Ammon's horn (tissue), 1 donor: ENCODE measurements at regions not wholly inside any gene's neighbourhood (a gene's known extent, or its start where the extent isn't known, plus 50 kb on each side); places are given as distances from the start of the nearest gene placed in this dataset.
"Not testable (repeated sequence)": the region's sequence is repeated elsewhere in the genome, so short reads cannot be mapped to it uniquely, and the experiment has no call there.

Experiments used
- DNase-seq: peaks from one replicate; pipeline ENCODE4 v3.0.0-alpha.2; 2016; ENCODE audit warnings: low spot score

DNA sequence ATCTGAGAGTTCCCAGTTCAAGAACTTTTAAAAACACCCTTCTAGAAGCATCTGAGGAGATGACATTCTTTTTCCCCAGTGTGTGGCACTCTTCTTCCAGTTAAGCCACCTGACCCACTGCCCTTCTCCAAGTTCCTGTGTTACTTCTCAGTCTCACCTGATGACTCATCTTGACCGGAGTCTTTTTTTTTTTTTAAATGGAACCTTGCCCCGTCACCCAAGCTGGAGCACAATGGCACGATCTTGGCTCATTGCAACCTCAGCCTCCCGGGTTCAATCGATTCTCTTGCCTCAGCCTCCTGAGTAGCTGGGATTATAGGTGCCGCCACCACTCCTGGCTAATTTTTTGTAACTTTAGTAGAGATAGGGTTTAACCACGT is 224.1 kb upstream of the DAB2 start:
- DNase-seq = no peak

DNA sequence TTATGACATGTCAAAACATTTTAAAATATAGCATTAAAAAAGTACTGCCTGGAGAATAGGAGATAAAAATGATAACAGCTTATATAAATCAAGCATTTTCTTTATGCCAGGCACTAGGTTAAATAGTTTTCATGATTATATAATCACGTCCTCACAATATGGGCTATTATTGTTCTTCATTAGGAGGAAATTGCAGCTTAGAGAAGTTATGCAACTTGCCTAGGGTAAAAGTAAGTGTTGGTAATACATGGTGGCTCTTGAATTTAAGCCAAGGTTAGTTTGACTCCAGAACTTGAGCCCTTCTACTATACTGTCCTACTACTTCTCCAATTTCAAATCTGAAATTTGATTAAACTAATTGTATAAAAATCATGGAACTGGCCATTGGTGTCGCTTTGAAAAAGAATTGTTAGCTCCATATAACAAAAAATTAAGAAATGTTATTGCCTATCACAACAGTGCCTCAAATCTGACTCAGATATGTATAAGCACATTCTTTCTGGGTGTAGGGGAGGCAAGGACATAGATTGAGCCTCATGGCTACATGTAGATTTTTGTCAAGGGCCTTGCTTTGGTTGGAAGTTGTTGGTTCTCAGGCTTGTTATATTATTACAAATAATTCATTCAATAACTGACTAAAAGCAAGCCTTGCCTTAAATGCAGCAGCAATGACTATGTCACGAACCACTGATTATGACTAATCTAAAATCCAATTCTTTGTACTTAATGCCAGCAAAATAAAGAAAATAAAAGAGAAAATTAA is 223.5 kb upstream of the DAB2 start:
- DNase-seq = no peak

DNA sequence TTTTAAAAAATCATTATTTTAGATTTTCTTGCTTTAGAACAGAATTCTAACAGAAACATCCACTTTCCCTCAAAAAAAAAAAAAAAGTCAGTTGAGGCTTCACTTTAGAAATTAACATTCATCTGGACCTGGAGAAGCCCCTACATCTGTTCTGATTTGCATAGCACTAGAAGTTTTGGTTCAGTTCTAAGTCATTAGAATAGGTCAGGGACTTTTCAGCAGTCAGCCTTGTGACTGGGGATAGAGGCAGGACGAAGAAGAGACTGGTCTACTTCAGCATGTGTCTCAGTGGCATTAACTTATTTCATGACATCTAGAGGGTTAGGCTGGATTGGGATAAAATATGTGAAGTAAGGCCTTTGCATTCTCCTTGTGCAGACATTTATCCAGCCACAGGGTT is 215.8 kb upstream of the DAB2 start:
- no peak for DNase-seq

DNA sequence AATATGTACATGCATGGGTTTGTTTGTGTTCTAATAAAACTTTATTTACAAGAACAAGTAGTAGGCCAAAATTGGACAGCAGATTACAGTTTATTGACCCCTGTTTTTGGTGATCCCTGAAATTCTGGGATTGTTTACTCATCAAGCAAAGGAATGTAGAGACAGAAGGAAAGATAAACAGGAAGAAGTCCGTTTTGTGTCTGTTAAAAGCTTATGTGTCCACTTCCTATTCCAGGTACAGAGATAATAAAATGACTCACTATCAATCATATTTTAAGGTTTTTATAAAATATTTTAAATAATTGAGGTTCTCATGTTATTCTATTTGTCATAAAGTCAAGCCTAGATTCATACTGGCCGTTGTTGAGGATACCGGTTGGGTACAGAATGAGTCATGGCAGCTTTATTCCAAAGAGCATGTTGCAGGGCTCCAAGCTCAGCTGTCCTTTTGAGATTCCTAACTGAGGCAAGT is 214.9 kb upstream of the DAB2 start:
- no peak for DNase-seq

DNA sequence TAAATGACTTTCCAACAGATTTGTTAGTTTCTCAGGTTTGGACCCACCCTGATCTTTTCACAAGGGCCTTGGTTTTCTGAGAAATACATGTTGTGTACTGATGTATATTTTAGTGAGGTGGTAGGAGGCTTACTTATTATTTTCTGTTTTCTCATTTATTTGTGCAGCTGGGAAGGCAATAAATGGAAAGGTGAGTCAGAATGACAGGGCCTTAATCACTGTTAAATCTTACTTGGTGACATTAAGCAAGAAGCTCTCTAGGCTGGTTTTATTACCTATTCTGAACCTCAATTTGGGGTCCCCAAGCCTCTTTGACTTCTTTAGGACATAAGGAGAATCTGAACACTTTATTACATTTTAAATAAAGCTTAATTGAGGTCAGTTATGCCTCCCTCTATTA is 214.0 kb upstream of the DAB2 start:
- no peak for DNase-seq

DNA sequence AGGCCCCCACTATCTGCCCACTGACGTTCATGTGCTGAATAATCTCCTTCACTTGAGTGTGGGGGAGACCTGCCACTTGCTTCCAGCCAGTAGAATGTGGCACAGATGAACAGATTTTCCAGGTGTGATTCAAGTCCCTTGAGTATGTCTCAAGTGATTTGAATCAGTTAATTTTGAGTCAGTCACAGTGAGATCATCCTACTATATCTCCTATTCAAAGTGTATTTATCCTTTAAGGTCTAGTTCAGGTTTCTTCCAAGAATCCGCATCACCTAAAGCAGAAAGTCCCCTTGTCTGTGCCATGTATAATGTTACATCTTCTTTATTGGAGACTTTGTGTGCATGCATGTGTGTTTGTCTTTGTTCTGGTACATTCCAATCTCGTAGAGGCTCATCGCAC is 208.3 kb upstream of the DAB2 start:
- no peak for DNase-seq

DNA sequence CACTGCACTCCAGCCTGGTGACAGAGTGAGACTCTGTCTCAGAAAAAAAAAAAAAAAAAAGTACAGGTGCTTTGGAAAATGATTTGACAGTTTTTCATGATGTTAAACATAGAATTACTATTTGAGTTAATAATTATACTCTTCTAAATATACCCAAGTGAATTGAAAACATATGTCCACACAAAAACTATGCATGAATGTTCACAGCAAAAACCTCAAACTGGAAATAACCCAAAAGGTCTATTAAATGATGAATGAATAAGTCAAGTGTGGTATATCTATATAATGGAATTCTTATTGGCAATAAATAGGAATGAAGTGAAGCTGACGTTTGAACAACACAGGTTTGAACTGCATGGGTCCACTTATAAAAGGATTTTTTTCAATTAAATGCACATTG is 207.2 kb upstream of the DAB2 start:
- DNase-seq = no peak

DNA sequence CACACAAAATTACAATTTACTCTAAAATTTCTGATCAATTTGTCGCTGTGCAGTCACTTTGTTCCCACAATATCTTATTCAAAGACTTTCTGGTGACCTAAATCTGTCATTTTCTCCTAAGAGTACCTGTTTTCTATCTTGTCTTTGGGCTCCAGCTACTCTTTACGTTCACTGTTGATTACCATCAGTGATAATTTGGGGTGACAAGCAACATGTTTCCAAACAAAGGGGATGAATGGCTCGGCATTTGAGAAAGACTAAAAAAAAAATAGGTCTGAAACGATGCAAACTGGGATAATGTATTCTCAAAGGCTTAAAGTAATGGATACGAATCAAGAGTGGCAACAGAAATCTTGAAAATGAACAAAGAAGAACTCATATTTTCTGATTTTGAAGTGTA is 205.2 kb upstream of the DAB2 start:
- DNase-seq = no peak

DNA sequence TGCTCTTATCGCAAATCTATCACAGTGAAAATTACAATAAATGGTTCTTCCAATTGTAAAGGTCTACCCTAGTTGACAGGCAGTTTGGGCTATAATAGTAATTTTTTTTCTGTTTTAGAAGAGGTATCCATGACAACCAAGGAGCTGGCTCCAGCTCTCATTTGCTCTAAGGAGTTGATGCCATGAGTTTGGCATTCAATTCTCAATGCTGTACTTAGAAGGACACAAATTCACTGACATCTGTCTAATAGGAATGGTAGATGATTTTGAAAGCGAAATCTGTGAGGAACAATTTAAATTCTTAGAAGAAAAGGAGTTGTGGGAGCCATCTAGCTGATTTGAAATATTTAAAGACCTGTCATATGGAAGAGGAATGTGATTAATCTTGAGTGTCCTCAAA is 203.6 kb upstream of the DAB2 start:
- no peak for DNase-seq

DNA sequence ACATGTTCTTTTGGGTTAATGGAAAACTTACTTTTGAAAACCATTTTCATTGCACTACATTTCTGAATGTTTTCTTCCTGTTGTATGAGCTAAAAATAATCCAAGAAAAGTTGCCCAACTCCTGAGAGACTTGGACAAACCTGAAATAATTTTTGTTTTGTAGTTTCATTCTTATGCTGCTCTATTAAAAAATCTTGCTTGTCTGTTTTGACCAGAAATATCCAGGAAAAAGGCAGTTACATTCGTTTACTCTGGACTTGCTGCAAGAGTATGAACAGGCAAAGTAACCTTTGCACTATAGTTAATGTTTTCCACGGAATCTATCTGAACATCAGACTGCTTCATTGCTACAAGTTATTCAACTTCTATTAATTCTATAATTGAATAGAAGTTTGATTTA is 200.1 kb upstream of the DAB2 start:
- no peak for DNase-seq

DNA sequence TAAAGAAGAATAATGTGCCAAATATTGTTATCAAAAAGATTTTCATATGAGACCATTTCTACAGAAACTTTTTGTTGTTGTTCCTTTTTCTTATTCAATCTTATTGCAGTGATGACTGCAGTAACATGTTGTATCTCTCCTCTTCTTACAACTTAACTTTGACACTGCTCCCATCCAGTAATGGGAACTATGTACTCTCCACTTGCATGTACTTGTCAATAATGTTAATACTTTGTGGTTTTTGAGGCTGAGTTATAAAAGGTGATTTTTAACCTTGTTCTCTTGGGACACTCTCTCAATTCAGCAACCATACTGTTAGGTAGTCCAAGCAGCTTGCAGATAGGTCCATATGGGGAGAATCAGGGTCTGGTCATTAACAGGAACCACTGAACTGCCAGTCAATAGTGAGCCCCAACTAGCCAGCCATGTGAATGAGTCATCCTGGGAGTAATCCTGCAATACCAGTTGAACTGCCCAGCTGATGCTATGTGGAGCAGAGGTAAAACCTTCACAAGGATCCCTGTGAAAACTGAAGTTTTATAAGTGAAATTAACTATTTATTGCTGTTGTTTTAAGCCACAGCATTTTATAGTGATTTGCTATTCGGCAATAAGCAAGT is 199.6 kb upstream of the DAB2 start:
- DNase-seq = no peak

DNA sequence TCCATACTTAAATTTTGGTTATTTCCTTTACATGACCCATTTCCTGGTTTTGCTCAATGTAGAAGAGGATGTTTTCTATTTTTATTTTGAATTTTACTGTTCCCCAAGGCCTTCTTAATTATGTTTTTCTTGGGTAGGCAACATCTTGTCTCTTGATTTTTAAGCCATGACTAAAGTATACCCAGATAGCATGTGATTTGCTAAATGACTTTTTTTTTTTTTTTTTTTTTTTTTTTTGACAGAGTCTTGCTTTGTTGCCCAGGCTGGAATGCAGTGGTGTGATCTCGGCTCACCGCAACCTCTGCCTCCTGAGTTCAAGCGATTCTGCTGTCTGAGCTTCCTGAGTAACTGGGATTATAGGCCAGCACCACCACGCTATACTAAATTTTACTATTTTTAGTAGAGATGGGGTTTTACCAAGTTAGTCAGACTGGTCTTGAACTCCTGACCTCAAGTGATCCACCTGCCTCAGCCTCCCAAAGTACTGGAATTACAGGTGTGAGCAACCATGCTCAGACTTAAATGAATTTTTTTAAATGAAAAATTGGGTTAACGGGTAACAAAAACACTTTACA is 198.6 kb upstream of the DAB2 start:
- DNase-seq = no peak

DNA sequence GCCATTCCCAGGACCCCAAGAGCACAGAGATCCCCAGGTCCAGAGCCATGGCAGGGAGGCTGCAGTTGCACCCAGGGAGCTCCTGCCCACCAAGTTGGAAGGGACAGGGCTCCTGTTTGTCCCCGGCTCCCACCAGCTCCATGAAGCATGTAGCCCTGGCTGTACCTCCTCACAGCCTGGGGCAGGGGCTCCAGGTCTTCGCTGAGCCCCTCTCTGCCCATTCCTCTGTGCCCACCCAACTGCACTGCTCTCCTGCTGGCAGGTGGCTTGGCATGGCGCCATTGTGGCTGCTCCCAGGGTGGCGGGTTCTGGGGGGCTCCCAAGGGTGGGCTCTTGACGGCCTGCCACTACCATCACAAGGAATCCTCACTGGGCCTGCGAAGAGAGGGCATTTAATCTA is 197.5 kb upstream of the DAB2 start:
- DNase-seq = no peak

DNA sequence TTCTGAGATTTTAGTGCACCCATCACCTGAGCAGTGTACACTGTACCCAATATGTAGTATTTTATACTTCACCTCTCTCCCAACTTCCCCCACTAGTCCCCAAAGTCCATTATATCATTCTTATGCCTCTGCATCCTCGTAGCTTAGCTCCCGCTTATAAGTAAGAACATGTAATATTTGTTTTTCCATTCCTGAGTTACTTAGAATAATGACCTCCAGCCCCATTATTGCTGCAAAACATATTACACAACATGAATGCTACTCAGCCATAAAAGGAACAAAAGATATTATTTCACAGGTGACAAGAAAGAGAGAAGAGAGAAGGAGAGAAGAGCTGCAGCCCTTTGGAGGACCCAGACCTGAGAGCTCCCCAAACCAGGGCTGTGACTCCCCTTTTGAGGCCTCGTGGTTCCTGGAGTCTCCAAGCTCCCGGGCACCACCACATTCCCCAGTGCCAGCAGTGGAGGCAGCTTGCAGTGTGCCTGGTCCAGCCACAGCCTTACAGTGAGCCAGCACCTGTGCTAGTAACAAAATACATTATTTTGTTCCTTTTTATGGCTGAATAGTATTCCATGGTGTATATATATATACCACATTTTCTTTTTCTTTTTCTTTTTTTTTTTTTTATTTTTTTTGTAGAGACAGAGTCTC is 194.5 kb upstream of the DAB2 start:
- DNase-seq = no peak

DNA sequence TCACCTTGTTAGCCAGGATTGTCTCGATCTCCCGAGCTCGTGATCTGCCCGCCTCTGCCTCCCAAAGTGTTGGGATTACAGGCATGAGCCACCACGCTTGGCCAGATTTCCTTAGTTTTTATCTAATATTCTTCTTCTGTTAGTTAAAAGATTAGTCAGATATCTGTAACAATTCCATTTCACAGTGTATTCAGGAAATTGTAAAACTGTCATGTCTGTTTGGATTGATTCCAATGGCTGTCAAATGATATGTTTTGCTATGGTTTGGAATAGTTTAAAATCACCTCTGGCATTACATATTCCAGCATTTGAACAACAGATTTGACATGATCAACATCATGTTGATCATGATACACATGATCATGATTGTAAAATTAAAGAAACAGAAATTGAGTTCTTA is 193.6 kb upstream of the DAB2 start:
- DNase-seq = no peak

DNA sequence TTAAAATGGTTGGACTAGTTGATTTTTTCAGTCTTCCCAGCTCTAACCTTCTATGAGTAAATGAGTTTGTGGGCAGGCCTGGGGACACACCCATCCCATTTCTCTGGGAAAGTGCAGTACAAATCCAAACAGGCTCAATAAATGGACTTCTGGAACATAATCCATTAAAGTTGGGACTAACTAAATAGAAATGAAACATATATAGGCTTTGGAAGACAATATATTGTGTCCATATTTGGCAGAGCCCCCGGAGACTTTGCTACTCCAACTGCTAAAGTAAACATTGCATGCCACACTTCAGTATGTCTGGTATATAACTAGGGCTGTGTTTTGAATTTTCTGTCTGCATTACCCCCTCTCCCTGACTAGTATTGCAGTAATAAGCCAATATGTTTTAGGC is 191.4 kb upstream of the DAB2 start:
- DNase-seq = no peak

DNA sequence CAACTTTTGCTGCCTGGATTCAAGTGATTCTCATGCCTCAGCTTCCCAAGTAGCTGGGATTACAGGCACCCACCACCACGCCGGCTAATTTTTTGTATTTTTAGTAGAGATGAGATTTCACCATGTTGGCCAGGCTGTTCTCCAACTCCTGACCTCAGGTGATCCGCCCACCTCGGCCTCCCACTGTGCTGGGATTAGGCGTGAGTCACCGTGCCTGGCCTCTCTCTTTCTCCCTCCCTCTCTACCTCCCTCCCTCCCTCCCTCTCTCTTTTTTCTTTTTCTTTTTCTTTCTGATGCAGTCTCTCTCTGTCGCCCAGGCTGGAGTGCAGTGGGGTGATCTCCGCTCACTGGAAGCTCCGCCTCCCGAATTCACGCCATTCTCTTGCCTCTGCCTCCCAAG is 186.3 kb upstream of the DAB2 start:
- not testable (repeated sequence) for DNase-seq

DNA sequence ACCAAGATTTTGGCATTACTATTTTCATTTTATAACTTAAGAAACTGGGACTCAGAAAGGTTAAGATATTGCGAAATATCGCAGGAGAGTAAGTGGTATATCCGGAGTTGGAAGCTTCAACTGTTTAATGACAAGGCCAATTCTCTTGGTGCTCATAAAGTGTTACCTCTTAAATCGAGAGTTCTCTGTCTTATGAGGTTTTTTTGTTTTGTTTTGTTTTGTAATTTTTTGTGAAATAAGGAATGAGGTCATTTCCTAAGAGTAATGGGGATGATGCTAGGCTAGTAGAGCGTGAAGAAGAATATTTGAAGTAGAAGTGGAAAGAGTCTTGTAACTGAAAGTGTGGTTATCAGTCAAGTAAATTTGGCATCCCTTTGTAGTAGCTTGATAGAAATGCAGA is 183.2 kb upstream of the DAB2 start:
- DNase-seq = no peak

DNA sequence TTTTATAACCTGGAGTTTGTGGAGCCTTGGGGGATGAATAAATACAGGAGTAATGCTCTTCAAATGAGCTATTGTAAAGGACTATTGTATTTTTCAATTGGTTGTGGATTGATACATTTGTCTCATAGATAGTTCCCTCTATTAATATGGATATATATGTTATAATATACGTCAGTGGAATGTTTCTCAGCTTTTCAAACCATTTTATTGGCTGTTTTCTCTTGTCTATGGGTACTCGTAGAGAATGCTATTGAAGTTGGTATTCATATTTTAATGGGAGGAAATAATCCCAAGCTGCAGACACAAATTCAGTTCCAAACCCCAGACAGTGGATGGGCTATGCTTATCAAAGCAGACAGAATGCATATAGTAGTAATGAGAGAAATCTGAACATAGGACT is 181.8 kb upstream of the DAB2 start:
- no peak for DNase-seq

DNA sequence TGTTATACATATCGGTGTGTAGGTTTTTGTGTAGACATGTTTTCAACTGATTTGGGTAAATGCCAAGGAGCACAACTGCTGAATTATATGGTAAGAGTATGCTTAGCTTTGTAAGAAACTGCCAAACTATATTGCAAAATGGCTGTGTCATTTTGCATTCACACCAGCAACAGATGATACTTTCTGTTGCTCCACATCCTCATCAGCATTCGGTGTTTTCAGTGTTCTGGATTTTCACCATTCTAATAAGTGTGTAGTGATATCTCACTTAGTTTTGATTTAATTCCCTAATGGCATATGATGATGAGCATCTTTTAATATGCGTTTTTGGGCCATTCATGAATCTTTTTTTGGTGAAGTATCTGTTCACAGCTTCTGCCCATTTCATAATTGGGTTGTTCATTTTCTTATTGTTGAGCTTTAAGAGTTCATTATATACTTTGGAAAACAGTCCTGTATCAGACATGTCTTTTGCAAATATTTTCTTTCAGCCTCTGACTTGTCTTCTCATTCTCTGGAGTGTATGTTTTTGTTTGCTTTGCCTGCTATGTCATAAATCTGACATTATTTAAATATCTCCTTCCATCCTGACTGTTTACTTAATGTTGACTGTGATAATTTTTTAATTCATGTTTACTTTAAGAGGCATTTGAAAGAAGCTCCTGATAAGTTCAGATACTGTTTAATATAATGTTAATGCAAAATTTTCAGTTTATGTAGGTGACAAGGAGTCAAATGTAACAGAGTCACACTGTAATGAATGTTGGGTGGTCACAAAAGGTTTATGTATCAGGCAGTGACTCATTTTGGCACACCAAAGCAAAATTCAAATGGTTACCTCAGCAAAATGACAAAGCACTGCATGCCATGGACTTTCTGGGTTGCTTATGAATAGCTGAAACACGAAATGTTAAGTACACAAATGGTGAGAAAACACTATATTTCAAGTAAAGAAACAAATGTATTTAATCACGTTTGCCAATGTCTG is 181.1 kb upstream of the DAB2 start:
- no peak for DNase-seq

DNA sequence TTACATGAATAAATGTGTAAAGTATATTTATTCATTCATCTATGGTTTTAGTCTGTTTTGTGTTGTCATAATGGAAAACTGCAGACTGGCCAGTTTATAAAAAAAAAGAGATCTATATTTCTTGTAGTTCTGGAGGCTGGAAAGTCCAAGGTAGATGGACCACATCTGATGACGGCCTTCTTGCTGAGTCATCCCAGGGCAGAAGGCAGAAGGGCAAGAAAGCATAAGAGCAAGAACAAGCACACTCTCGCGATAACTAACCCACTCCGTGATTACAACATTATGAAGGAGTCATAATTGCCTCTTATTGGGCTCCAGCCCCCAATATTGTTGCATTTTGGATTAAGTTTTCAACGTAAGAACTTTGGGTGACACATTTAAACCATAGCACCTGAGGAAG is 180.4 kb upstream of the DAB2 start:
- no peak for DNase-seq

DNA sequence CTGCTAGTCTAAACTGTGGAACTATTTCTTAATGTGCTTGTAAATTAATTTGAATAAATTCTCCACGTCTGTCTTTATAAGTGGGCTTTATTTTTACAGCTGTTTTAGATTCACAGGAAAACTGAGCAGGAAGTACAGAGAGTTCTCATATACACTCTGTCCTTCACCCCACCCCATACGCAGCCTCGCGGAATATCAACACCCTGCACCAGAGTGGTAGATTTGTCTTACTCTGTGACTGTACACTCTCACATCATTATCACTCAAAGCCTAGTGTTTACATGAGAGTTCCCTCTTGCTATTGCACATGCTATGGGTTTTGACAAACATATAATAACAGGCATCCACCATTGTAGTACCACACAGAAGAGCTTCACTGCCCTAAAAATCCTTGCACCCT is 179.7 kb upstream of the DAB2 start:
- DNase-seq = no peak
